ENCODE measurements at regions not wholly inside any gene's neighbourhood (a gene's known extent, or its start where the extent isn't known, plus 50 kb on each side); places are given as distances from the start of the nearest gene placed in this dataset.

DNA sequence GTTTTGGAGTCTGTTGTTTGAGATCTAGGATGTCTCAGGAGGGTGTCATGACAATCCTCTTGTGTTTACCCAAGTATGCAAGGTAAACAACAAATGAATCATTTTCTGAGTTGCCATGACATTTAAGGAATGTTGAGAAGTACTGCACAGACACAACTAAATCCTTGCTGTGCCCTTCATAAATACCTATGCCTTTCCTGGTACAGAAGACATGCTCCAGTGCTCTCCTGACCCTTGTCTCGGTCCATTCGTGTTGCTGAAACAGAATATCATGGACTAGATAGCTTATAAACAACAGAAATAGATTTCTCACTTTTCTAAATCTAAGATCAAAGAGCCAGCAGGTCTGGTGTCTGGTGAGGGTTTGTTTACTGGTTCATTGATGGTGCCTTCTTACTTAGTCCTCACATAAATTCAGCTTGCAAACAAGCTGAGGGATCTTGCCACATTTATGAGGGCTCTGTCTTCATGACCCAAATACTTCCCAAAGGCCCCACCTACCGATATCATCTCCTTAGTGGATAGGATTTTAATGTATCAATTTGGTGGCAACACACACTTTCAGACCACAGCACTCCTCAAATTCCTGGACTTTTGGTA is 341.8 kb upstream of the SEMA3A start:
- H3K4me3 Mint-ChIP-seq: no peak overlapping the region
- no peaks in the 10 kb centered on the region for H3K9me3 Mint-ChIP-seq
- ATAC-seq (no peak), DNase-seq (no peak)
- no peaks in the 10 kb centered on the region for H3K4me1 Mint-ChIP-seq
- H3K27me3 Mint-ChIP-seq: no peaks in the 10 kb centered on the region
- H3K27ac Mint-ChIP-seq: no peak overlapping the region
- no peaks in the 10 kb centered on the region for H3K36me3 Mint-ChIP-seq (ENCODE audit: low read depth)

- no peak for DNase-seq
- H3K9me3 Mint-ChIP-seq: no peaks in the 10 kb centered on the region
- no peak overlapping the region for H3K27ac Mint-ChIP-seq
- H3K4me3 Mint-ChIP-seq: no peak overlapping the region
- H3K27me3 Mint-ChIP-seq: no peaks in the 10 kb centered on the region
- no peaks in the 10 kb centered on the region for H3K4me1 Mint-ChIP-seq
- H3K36me3 Mint-ChIP-seq (ENCODE audit: low read depth): no peaks in the 10 kb centered on the region
- ATAC-seq: no peak
Measured at GRCh38 chr7:84535580-84536270, 341.1 kb upstream of the SEMA3A start.

GRCh38 chr7:84533182-84533581 is 338.6 kb upstream of the SEMA3A start:
- ATAC-seq (no peak), DNase-seq (no peak)
- no peaks in the 10 kb centered on the region for H3K27me3 Mint-ChIP-seq
- H3K36me3 Mint-ChIP-seq (ENCODE audit: low read depth): no peaks in the 10 kb centered on the region
- no peaks in the 10 kb centered on the region for H3K9me3 Mint-ChIP-seq
- H3K27ac Mint-ChIP-seq: no peak overlapping the region
- H3K4me1 Mint-ChIP-seq: no peaks in the 10 kb centered on the region
- no peak overlapping the region for H3K4me3 Mint-ChIP-seq

DNA sequence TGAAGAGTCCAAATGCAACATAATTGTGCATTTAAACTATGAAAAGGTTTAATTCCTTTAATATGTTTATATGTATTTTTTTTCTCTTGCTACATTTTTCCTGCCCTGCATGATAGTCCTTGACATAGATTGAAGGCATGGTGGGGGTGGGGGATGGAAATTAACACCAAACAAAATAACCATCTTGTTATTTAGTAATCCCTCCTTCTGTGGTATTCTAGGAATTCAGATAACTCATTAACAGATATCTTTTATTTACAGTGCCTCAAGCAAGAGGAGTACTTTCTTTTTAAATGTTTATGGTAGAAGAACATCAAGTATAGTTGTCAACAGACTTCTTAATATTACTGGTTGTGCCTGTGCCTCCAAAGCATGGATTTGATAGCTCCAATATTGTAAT is 337.6 kb upstream of the SEMA3A start:
- Mint-ChIP-seq H3K9me3 (no peaks in the 10 kb centered on the region), H3K36me3 (ENCODE audit: low read depth) (no peaks in the 10 kb centered on the region), H3K27ac (no peak overlapping the region), H3K4me3 (no peak overlapping the region), H3K27me3 (no peaks in the 10 kb centered on the region), H3K4me1 (no peaks in the 10 kb centered on the region)
- ATAC-seq (no peak), DNase-seq (no peak)

DNA sequence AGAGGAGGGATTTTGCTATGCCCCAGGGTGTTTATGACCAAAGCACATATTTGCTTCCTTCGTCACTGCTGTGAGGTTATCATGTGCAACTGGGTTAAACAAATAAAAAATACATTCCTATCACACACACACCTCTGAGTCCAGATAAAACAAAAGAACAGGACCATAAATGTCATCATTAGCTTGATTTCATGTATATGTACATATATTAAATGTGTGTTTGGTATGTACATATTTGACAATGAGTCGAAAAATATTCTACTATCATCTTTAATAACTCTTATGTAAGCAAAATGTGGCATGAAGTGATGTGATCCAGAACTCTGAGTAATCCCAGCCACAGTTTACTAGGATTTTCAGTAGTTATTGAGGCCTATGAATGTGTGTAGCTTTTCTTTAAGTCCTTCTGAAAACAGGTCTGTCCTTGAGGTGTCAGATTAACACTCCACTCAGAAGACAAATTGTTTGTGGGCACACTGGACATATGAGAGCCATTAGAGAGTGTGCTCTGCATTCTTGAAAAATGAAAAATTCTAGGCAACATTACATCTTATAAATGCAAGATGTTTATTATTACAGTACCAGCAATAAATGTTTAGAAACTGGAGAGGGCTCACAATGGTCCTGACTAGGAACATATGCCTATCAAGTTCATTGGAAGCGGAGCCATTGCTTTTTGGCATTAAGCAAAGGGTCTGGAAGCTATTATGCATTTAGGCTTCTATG is 335.1 kb upstream of the SEMA3A start:
- no peak overlapping the region for H3K4me3 Mint-ChIP-seq
- DNase-seq: no peak
- H3K36me3 Mint-ChIP-seq (ENCODE audit: low read depth): no peaks in the 10 kb centered on the region
- H3K27me3 Mint-ChIP-seq: no peaks in the 10 kb centered on the region
- no peak for ATAC-seq
- no peaks in the 10 kb centered on the region for H3K4me1 Mint-ChIP-seq
- no peaks in the 10 kb centered on the region for H3K9me3 Mint-ChIP-seq
- no peak overlapping the region for H3K27ac Mint-ChIP-seq

GRCh38 chr7:84528756-84529479 is 334.3 kb upstream of the SEMA3A start:
- ATAC-seq (no peak), DNase-seq (no peak)
- no peaks in the 10 kb centered on the region for H3K27me3 Mint-ChIP-seq
- no peak overlapping the region for H3K4me3 Mint-ChIP-seq
- no peak overlapping the region for H3K27ac Mint-ChIP-seq
- no peaks in the 10 kb centered on the region for H3K9me3 Mint-ChIP-seq
- no peaks in the 10 kb centered on the region for H3K36me3 Mint-ChIP-seq (ENCODE audit: low read depth)
- no peaks in the 10 kb centered on the region for H3K4me1 Mint-ChIP-seq

DNA sequence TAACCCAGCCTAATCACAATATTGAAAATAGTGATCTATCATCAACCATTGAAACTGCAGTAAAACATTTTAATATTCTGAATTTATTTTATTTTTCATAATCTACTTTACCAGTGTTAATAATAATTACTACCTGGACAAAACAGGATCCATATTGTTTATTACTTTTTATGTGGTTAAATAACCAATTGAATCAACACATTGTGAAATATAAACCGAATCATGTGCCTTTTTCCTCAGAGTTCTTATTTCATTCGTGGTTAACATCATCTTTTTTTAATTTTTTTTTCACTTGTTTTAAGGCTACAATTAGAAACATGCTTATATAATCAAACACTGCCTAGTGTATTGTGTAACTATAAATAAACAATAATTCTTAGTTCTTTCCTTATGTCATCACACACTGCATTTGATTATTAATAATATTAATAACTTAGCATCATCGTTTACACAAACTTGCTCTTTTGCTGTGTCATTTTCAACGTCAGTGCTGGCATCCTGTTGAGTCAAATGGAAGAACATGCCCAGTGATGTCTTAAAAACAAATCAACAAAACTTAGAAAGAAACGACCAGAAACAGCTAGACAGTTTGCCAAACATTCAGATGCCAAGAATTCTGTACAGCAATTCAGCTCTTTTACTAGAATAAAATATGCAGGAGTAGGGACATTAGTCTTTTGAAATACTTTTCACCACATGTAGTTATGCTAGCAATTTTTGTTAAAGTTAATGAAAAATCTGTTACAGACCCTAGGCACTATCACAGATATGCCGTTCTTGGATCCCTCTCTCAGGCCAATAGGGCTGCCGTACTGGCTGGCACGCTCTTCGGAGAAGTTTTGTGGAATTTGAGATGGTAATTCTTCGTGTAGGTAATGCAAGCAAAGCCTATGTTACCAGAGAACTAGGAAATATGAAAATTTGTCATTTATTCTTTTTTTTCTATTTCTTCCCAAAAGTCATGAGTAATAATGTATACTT is 330.4 kb upstream of the SEMA3A start:
- no peaks in the 10 kb centered on the region for H3K4me1 Mint-ChIP-seq
- no peak for ATAC-seq
- H3K27me3 Mint-ChIP-seq: no peaks in the 10 kb centered on the region
- no peak overlapping the region for H3K27ac Mint-ChIP-seq
- no peaks in the 10 kb centered on the region for H3K36me3 Mint-ChIP-seq (ENCODE audit: low read depth)
- DNase-seq: no peak
- H3K4me3 Mint-ChIP-seq: no peak overlapping the region
- H3K9me3 Mint-ChIP-seq: no peaks in the 10 kb centered on the region

- Mint-ChIP-seq H3K9me3 (no peaks in the 10 kb centered on the region), H3K27me3 (no peaks in the 10 kb centered on the region), H3K27ac (no peak overlapping the region), H3K36me3 (ENCODE audit: low read depth) (no peaks in the 10 kb centered on the region), H3K4me1 (no peaks in the 10 kb centered on the region), H3K4me3 (no peak overlapping the region)
- no peak for ATAC-seq
- no peak for DNase-seq
Measured at GRCh38 chr7:84513061-84513460, 318.5 kb upstream of the SEMA3A start.

GRCh38 chr7:84512055-84512454 is 317.5 kb upstream of the SEMA3A start:
- Mint-ChIP-seq H3K36me3 (ENCODE audit: low read depth) (no peaks in the 10 kb centered on the region), H3K9me3 (no peaks in the 10 kb centered on the region), H3K27ac (no peak overlapping the region), H3K4me3 (no peak overlapping the region), H3K27me3 (no peaks in the 10 kb centered on the region), H3K4me1 (no peaks in the 10 kb centered on the region)
- ATAC-seq (no peak), DNase-seq (no peak)

DNA sequence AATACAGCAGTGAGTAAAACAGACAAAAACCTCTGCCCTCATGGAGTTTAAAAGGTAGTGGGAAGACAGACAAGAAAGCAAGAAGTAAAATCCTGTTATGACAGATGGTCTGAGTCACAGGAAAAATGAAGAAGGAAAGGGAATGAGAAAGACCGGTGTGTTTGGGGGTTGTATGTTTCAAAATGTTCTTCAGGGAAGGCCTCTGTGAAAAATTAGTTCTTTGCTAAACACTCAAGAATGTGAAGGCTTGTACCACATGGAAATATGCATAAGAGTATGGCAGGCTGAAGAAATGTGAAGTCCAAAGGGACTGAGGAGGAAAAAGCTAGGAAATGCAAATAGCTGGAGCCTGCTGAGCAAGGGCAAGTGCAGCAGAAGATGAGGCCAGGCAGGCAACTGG is 315.9 kb upstream of the SEMA3A start:
- ATAC-seq (no peak), DNase-seq (no peak)
- H3K27me3 Mint-ChIP-seq: no peaks in the 10 kb centered on the region
- H3K9me3 Mint-ChIP-seq: no peaks in the 10 kb centered on the region
- no peaks in the 10 kb centered on the region for H3K36me3 Mint-ChIP-seq (ENCODE audit: low read depth)
- H3K27ac Mint-ChIP-seq: no peak overlapping the region
- H3K4me1 Mint-ChIP-seq: no peaks in the 10 kb centered on the region
- H3K4me3 Mint-ChIP-seq: no peak overlapping the region

- ATAC-seq: no peak
- DNase-seq: no peak
- Mint-ChIP-seq H3K36me3 (ENCODE audit: low read depth) (no peaks in the 10 kb centered on the region), H3K4me3 (no peak overlapping the region), H3K27me3 (no peaks in the 10 kb centered on the region), H3K9me3 (no peaks in the 10 kb centered on the region), H3K4me1 (no peaks in the 10 kb centered on the region), H3K27ac (no peak overlapping the region)
Measured at GRCh38 chr7:84509522-84509921, 314.9 kb upstream of the SEMA3A start.

- no peaks in the 10 kb centered on the region for H3K27me3 Mint-ChIP-seq
- no peak overlapping the region for H3K27ac Mint-ChIP-seq
- no peaks in the 10 kb centered on the region for H3K9me3 Mint-ChIP-seq
- no peaks in the 10 kb centered on the region for H3K4me1 Mint-ChIP-seq
- no peak for DNase-seq
- no peak overlapping the region for H3K4me3 Mint-ChIP-seq
- H3K36me3 Mint-ChIP-seq (ENCODE audit: low read depth): no peaks in the 10 kb centered on the region
- no peak for ATAC-seq
Measured at GRCh38 chr7:84508606-84509005, 314.0 kb upstream of the SEMA3A start.

GRCh38 chr7:84507529-84507928 is 312.9 kb upstream of the SEMA3A start:
- Mint-ChIP-seq H3K27me3 (no peaks in the 10 kb centered on the region), H3K4me3 (no peak overlapping the region), H3K9me3 (no peaks in the 10 kb centered on the region), H3K36me3 (ENCODE audit: low read depth) (no peaks in the 10 kb centered on the region), H3K27ac (no peak overlapping the region), H3K4me1 (no peaks in the 10 kb centered on the region)
- DNase-seq: no peak
- no peak for ATAC-seq

DNA sequence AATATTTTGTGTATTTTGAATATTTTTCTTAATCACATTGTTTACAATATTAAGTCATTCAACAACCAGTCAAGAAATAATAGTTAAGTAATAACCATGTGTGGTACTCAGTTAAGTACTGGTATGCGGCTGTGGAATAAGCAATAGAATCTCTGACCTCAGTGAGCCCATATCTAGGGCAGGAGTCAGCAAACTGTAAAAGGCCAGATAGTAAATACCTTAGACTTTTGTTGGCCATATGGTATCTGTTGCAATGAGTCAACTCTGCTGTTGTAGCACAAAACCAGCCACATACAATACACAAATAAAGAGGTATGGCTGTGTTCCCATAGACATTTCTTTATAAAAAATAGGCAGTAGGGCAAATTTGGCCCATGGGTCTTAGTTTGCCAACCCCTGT is 311.6 kb upstream of the SEMA3A start:
- ATAC-seq (no peak), DNase-seq (no peak)
- Mint-ChIP-seq H3K4me1 (no peaks in the 10 kb centered on the region), H3K27ac (no peak overlapping the region), H3K36me3 (ENCODE audit: low read depth) (no peaks in the 10 kb centered on the region), H3K9me3 (no peaks in the 10 kb centered on the region), H3K4me3 (no peak overlapping the region), H3K27me3 (no peaks in the 10 kb centered on the region)

Measured in activated naive CD8-positive, alpha-beta T cell treated with anti-CD3 and anti-CD28 coated beads, Interleukin-2, amount 50 U/mL, for 24 hours (primary cell).